ENCODE measurements at regions not wholly inside any gene's neighbourhood (a gene's known extent, or its start where the extent isn't known, plus 50 kb on each side); places are given as distances from the start of the nearest gene placed in this dataset.

- TF ChIP-seq POLR2A (IDR thresholded peaks at IDR 0.05; ENCODE audit: low read length) (no peak), GATA1 (IDR thresholded peaks at IDR 0.05; ENCODE audit: low read depth, low read length) (no peak)
These were observed 550.8 kb downstream of the BNC2 start for GRCh38 chr9:16319646-16320045.
